ENCODE measurements at regions not wholly inside any gene's neighbourhood (a gene's known extent, or its start where the extent isn't known, plus 50 kb on each side); places are given as distances from the start of the nearest gene placed in this dataset.
A peak's percentile ranks its signal among the peaks of the same experiment; 100 is the strongest.

DNA sequence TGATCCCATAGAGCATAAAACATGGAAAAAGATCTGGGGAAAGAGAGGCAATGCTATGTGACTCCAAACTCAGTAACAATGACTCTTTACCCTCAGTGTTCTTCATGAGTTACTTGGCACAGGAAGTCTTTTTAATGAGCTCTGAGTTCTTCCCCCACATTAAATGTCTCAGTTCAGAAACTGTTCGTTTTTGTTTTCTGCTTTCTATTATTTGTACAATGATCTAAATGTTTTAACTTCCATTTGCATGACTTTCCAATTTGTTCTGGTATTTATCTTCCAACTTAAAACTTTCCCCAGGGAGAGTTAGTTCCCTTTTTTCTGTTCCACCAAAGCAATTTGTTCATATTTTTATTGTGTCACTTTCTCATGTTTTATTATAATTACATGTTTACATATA lies 177.0 kb upstream of the ZBTB20 start:
- DNase-seq (ENCODE audit: low spot score, unreplicated experiment): no peak
- no peak for TF ChIP-seq CTCF (IDR thresholded peaks at IDR 0.05; ENCODE audit: unreplicated experiment)
- Mint-ChIP-seq H3K4me3 (ENCODE audit: low read depth) (no peak overlapping the region), H3K9me3 (ENCODE audit: low read depth) (no peaks in the 10 kb centered on the region), H3K27ac (no peak overlapping the region), H3K4me1 (ENCODE audit: low read depth) (no peaks in the 10 kb centered on the region), H3K36me3 (ENCODE audit: insufficient read depth) (no peaks in the 10 kb centered on the region), H3K27me3 (no peaks in the 10 kb centered on the region)

GRCh38 chr3:115325539-115325938 lies 178.5 kb upstream of the ZBTB20 start:
- no peaks in the 10 kb centered on the region for H3K27me3 Mint-ChIP-seq
- no peak overlapping the region for H3K27ac Mint-ChIP-seq
- peak; percentile 44 for DNase-seq (ENCODE audit: low spot score, unreplicated experiment)
- H3K4me3 Mint-ChIP-seq (ENCODE audit: low read depth): no peak overlapping the region
- H3K4me1 Mint-ChIP-seq (ENCODE audit: low read depth): no peaks in the 10 kb centered on the region
- no peak for TF ChIP-seq CTCF (IDR thresholded peaks at IDR 0.05; ENCODE audit: unreplicated experiment)
- no peaks in the 10 kb centered on the region for H3K9me3 Mint-ChIP-seq (ENCODE audit: low read depth)
- H3K36me3 Mint-ChIP-seq (ENCODE audit: insufficient read depth): no peaks in the 10 kb centered on the region

DNA sequence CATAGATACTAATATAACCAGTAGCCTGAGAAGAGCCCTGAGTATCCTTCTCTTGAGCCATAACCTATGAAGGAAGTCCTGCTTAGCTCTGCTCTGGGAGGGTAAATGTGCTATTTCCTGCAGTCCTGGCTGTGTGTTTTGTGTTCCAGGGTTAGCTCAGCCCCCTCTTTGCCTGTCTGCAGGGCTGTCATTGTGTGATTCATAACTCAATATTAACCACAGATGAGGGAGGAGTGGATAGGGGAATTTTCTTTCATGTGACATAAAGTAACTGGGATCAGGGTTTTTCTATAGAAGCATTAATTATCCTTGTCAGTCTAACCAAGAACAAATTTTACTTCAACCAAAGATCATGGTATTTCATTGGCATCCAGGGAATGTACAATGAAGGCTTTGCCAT lies 183.3 kb upstream of the ZBTB20 start:
- no peak overlapping the region for H3K4me3 Mint-ChIP-seq (ENCODE audit: low read depth)
- DNase-seq (ENCODE audit: low spot score, unreplicated experiment): no peak
- H3K27me3 Mint-ChIP-seq: no peaks in the 10 kb centered on the region
- no peak overlapping the region for H3K27ac Mint-ChIP-seq
- no peaks in the 10 kb centered on the region for H3K4me1 Mint-ChIP-seq (ENCODE audit: low read depth)
- TF ChIP-seq CTCF (IDR thresholded peaks at IDR 0.05; ENCODE audit: unreplicated experiment): no peak
- no peaks in the 10 kb centered on the region for H3K9me3 Mint-ChIP-seq (ENCODE audit: low read depth)
- H3K36me3 Mint-ChIP-seq (ENCODE audit: insufficient read depth): no peaks in the 10 kb centered on the region

DNA sequence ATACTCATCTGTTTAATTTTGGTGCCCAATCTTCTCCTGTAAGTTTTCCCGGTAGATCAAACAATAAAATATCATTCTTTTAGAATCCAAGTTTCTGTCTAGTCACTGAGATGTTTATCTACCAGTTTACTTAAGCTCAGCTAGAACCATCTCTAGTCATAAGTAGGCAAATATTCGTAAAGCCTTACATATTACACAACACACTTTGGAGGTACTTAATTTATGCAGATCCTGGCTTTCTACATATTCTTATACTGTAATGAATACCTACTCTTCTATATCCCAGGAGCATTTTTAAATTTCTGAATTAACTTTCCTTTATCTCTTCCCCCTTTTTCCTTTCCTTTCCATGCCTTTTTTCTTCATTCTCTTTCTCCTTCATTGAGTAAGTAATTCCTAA lies 185.9 kb upstream of the ZBTB20 start:
- H3K4me1 Mint-ChIP-seq (ENCODE audit: low read depth): peaks cover 1% of the 10 kb centered on the region
- H3K27me3 Mint-ChIP-seq: no peaks in the 10 kb centered on the region
- TF ChIP-seq CTCF (IDR thresholded peaks at IDR 0.05; ENCODE audit: unreplicated experiment): no peak

GRCh38 chr3:115336836-115337235 lies 189.7 kb upstream of the ZBTB20 start:
- Mint-ChIP-seq H3K27ac (no peak overlapping the region), H3K27me3 (no peaks in the 10 kb centered on the region), H3K36me3 (ENCODE audit: insufficient read depth) (no peaks in the 10 kb centered on the region), H3K4me1 (ENCODE audit: low read depth) (peaks cover 1% of the 10 kb centered on the region), H3K4me3 (ENCODE audit: low read depth) (no peak overlapping the region), H3K9me3 (ENCODE audit: low read depth) (no peaks in the 10 kb centered on the region)
- DNase-seq (ENCODE audit: low spot score, unreplicated experiment): no peak
- TF ChIP-seq CTCF (IDR thresholded peaks at IDR 0.05; ENCODE audit: unreplicated experiment): no peak

More for the DNA sequence above, 185.9 kb upstream of the ZBTB20 start:
- Mint-ChIP-seq H3K9me3 (ENCODE audit: low read depth) (no peaks in the 10 kb centered on the region), H3K27ac (no peak overlapping the region), H3K4me3 (ENCODE audit: low read depth) (no peak overlapping the region), H3K36me3 (ENCODE audit: insufficient read depth) (no peaks in the 10 kb centered on the region)
- DNase-seq (ENCODE audit: low spot score, unreplicated experiment): no peak
